ENCODE measurements at regions not wholly inside any gene's neighbourhood (a gene's known extent, or its start where the extent isn't known, plus 50 kb on each side); places are given as distances from the start of the nearest gene placed in this dataset.

- TF ChIP-seq CTCF (IDR thresholded peaks at IDR 0.05; ENCODE audit: insufficient read depth, low read depth, low read length) (no peak), EZH2 (IDR thresholded peaks at IDR 0.05; ENCODE audit: insufficient read depth, low read length) (no peak)
These were observed 160.0 kb upstream of the SHH start for GRCh38 chr7:155972247-155972646.
